Testis (tissue), 2 donors: ENCODE measurements at regions not wholly inside any gene's neighbourhood (a gene's known extent, or its start where the extent isn't known, plus 50 kb on each side); places are given as distances from the start of the nearest gene placed in this dataset.

Experiments used
- DNase-seq: peaks from one replicate; pipeline ENCODE4 v3.0.0-alpha.2; 2019
- H3K27ac ChIP-seq, 2 donors: fragments of 200-600 bp; sonication (generic); one replicate each; pipeline ENCODE4 v1.5.1; 2019
- H3K27me3 ChIP-seq: fragments of 200-600 bp; sonication (generic); one replicate; pipeline ENCODE4 v1.5.1; 2019
- H3K36me3 ChIP-seq: fragments of 200-600 bp; sonication (generic); one replicate; pipeline ENCODE4 v1.5.1; 2017; ENCODE audit warnings: low read depth; ENCODE audit errors: missing control alignments
- H3K4me1 ChIP-seq: fragments of 200-600 bp; sonication (generic); one replicate; pipeline ENCODE4 v1.5.1; 2019
- H3K4me3 ChIP-seq, 2 donors: fragments of 200-600 bp; sonication (generic); one replicate each; pipeline ENCODE4 v1.5.1; 2017 to 2019
- H3K9me3 ChIP-seq: fragments of 200-600 bp; sonication (generic); one replicate; pipeline ENCODE4 v1.5.1; 2017
- CTCF ChIP-seq, 3 experiments: fragments of 450-650 bp in 2 of 3; fragments of 200-600 bp in 1 of 3; sonication (generic) in 1 of 3; IDR thresholded peaks; one replicate each; pipeline ENCODE4 v1.5.1; 2016 to 2019; ENCODE audit warnings: antibody characterized with exemption in 3 of 3, mild to moderate bottlenecking in 2 of 3, moderate library complexity in 1 of 3
- POLR2A ChIP-seq: fragments of 450-650 bp; IDR thresholded peaks from one replicate; pipeline ENCODE4 v1.6.1; 2017; ENCODE audit warnings: antibody characterized with exemption, mild to moderate bottlenecking, moderate library complexity
- WGBS, 2 donors: methylation state at CpG; one replicate each; pipeline ENCODE4 v1.1.5; 2018; 5-methylcytosine and 5-hydroxymethylcytosine counted together
- intact Hi-C: fragments of 100-400 bp; cut with DNase I; formaldehyde crosslinking; loops from one replicate; pipeline ENCODE4 v1.15.1; 2023; ENCODE audit warnings: low total_unique reads

- 88 to 91% methylated on average over 20 of the region's 20 CpGs for WGBS, 2 donors
- no peak for DNase-seq
- Histone ChIP-seq H3K9me3 (no peaks in the 10 kb centered on the region), H3K27ac (no peak overlapping the region), H3K4me3 (no peak overlapping the region), H3K27me3 (no peaks in the 10 kb centered on the region), H3K36me3 (no peaks in the 10 kb centered on the region), H3K4me1 (no peaks in the 10 kb centered on the region)
- intact Hi-C loops = no loop called here
- TF ChIP-seq CTCF (IDR thresholded peaks at IDR 0.05) = no peak
- TF ChIP-seq POLR2A = no peak
These were observed 119.8 kb downstream of the XRCC2 start for GRCh38 chr7:152556013-152556755.

GRCh38 chr7:152553671-152554317 is 118.0 kb upstream of the KMT2C start:
- Histone ChIP-seq H3K4me1 (no peaks in the 10 kb centered on the region), H3K36me3 (no peaks in the 10 kb centered on the region), H3K27me3 (no peaks in the 10 kb centered on the region), H3K4me3 (peak overlapping the region in 1 of 2 donors; percentile 45), H3K9me3 (no peaks in the 10 kb centered on the region), H3K27ac (no peak overlapping the region)
- intact Hi-C loops = no loop called here
- TF ChIP-seq POLR2A (no peak), CTCF (IDR thresholded peaks at IDR 0.05) (no peak)
- WGBS, 2 donors = 55 to 65% methylated on average over 15 to 17 of the region's 17 CpGs
- DNase-seq = peak; percentile 55

GRCh38 chr7:152551304-152552036 is 115.7 kb upstream of the KMT2C start:
- Histone ChIP-seq H3K27ac (no peak overlapping the region), H3K27me3 (no peaks in the 10 kb centered on the region), H3K9me3 (no peaks in the 10 kb centered on the region), H3K4me3 (no peak overlapping the region), H3K36me3 (no peaks in the 10 kb centered on the region), H3K4me1 (no peaks in the 10 kb centered on the region)
- TF ChIP-seq CTCF (IDR thresholded peaks at IDR 0.05) (no peak), POLR2A (no peak)
- intact Hi-C loops = no loop called here
- 86 to 93% methylated on average over 10 of the region's 10 CpGs for WGBS, 2 donors
- no peak for DNase-seq

GRCh38 chr7:152544971-152545619 is 109.3 kb upstream of the KMT2C start:
- Histone ChIP-seq H3K36me3 (no peaks in the 10 kb centered on the region), H3K4me1 (no peaks in the 10 kb centered on the region), H3K9me3 (no peaks in the 10 kb centered on the region), H3K27me3 (no peaks in the 10 kb centered on the region), H3K4me3 (no peak overlapping the region), H3K27ac (no peak overlapping the region)
- intact Hi-C loops = no loop called here
- no peak for DNase-seq
- TF ChIP-seq CTCF (IDR thresholded peaks at IDR 0.05) = no peak
- 36 to 37% methylated on average over 13 of the region's 13 CpGs for WGBS, 2 donors
